IPS DF 6.9 (cell line): ENCODE measurements at regions not wholly inside any gene's neighbourhood (a gene's known extent, or its start where the extent isn't known, plus 50 kb on each side); places are given as distances from the start of the nearest gene placed in this dataset.
"Not testable (repeated sequence)": the region's sequence is repeated elsewhere in the genome, so short reads cannot be mapped to it uniquely, and the experiment has no call there.

Experiments
- DNase-seq: peaks from one replicate; pipeline ENCODE4 v3.0.0-alpha.2; 2013; ENCODE audit warnings: low read depth, low spot score
- H3K27ac ChIP-seq: one replicate; pipeline ENCODE4 v1.5.1; 2013; ENCODE audit warnings: low read length, control low read depth
- H3K27me3 ChIP-seq: 2 replicates; pipeline ENCODE4 v1.6.1; 2013; ENCODE audit warnings: mild to moderate bottlenecking, low read length; ENCODE audit not compliant: control insufficient read depth, insufficient read depth
- H3K36me3 ChIP-seq: 2 replicates; pipeline ENCODE4 v1.6.1; 2013; ENCODE audit warnings: low read length; ENCODE audit not compliant: control insufficient read depth, insufficient read depth
- H3K4me1 ChIP-seq: 2 replicates; pipeline ENCODE4 v1.6.1; 2013; ENCODE audit warnings: low read length; ENCODE audit not compliant: control insufficient read depth, insufficient read depth
- H3K4me3 ChIP-seq: 2 replicates; pipeline ENCODE4 v1.5.1; 2013; ENCODE audit warnings: mild to moderate bottlenecking, low read length
- H3K9me3 ChIP-seq: 2 replicates; pipeline ENCODE4 v1.6.1; 2013; ENCODE audit warnings: low read length, inconsistent platforms; ENCODE audit not compliant: control insufficient read depth, insufficient read depth
- WGBS: extraction: QIAGEN DNeasy Blood & Tissue Kit; methylation state at CpG from one replicate; pipeline ENCODE4 v1.1.7; 2013; ENCODE audit warnings: mixed read lengths, missing lambda C conversion rate; ENCODE audit not compliant: insufficient read length, insufficient coverage; 5-methylcytosine and 5-hydroxymethylcytosine counted together

- no peak overlapping the region for H3K27ac ChIP-seq
- no CpG with 5 or more reads among the region's 1 CpG for WGBS
Measured at GRCh38 chr11:96474263-96474662, 84.5 kb downstream of the JRKL start.

GRCh38 chr11:96481204-96481603 is 91.4 kb downstream of the JRKL start:
- Histone ChIP-seq H3K36me3 (no peaks in the 10 kb centered on the region), H3K4me3 (no peak overlapping the region), H3K27ac (no peak overlapping the region), H3K9me3 (no peaks in the 10 kb centered on the region), H3K4me1 (no peaks in the 10 kb centered on the region), H3K27me3 (no peaks in the 10 kb centered on the region)
- no CpG with 5 or more reads among the region's 1 CpG for WGBS
- no peak for DNase-seq

More at GRCh38 chr11:96474263-96474662, 84.5 kb downstream of the JRKL start:
- Histone ChIP-seq H3K9me3 (no peaks in the 10 kb centered on the region), H3K4me1 (no peaks in the 10 kb centered on the region), H3K4me3 (no peak overlapping the region), H3K36me3 (no peaks in the 10 kb centered on the region), H3K27me3 (no peaks in the 10 kb centered on the region)
- no peak for DNase-seq

- Histone ChIP-seq H3K27me3 (no peaks in the 10 kb centered on the region), H3K4me3 (no peak overlapping the region), H3K4me1 (no peaks in the 10 kb centered on the region), H3K36me3 (no peaks in the 10 kb centered on the region), H3K9me3 (no peaks in the 10 kb centered on the region), H3K27ac (no peak overlapping the region)
- no peak for DNase-seq
- whole genome bisulfite sequencing, result no CpG with 5 or more reads among the region's 1 CpG
Measured at GRCh38 chr11:96481771-96482170, 92.0 kb downstream of the JRKL start.

- WGBS, result no CpG with 5 or more reads among the region's 2 CpGs
- no peaks in the 10 kb centered on the region for H3K36me3 ChIP-seq
- no peaks in the 10 kb centered on the region for H3K27me3 ChIP-seq
- H3K4me1 ChIP-seq, result no peaks in the 10 kb centered on the region
- no peak overlapping the region for H3K4me3 ChIP-seq
- H3K9me3 ChIP-seq, result no peaks in the 10 kb centered on the region
- no peak for DNase-seq
- no peak overlapping the region for H3K27ac ChIP-seq
Measured at GRCh38 chr11:96482193-96482592, 92.4 kb downstream of the JRKL start.

- no peak for DNase-seq
- Histone ChIP-seq H3K36me3 (no peaks in the 10 kb centered on the region), H3K4me3 (no peak overlapping the region)
Measured at GRCh38 chr11:96483374-96483955, 93.7 kb downstream of the JRKL start.

GRCh38 chr11:96484361-96484760 is 94.5 kb downstream of the JRKL start:
- Histone ChIP-seq H3K4me1 (no peaks in the 10 kb centered on the region), H3K27ac (no peak overlapping the region), H3K9me3 (no peaks in the 10 kb centered on the region), H3K27me3 (no peaks in the 10 kb centered on the region), H3K36me3 (no peaks in the 10 kb centered on the region), H3K4me3 (no peak overlapping the region)
- DNase-seq, result no peak

More at GRCh38 chr11:96483374-96483955, 93.7 kb downstream of the JRKL start:
- no peaks in the 10 kb centered on the region for H3K9me3 ChIP-seq
- H3K27me3 ChIP-seq, result no peaks in the 10 kb centered on the region
- H3K4me1 ChIP-seq, result no peaks in the 10 kb centered on the region
- no peak overlapping the region for H3K27ac ChIP-seq

- no CpG with 5 or more reads among the region's 13 CpGs for WGBS
- no peaks in the 10 kb centered on the region for H3K9me3 ChIP-seq
- DNase-seq, result no peak
- no peaks in the 10 kb centered on the region for H3K27me3 ChIP-seq
- H3K4me3 ChIP-seq, result no peak overlapping the region
- no peaks in the 10 kb centered on the region for H3K36me3 ChIP-seq
- H3K27ac ChIP-seq, result no peak overlapping the region
- no peaks in the 10 kb centered on the region for H3K4me1 ChIP-seq
Measured at GRCh38 chr11:96486890-96487611, 97.2 kb downstream of the JRKL start.

GRCh38 chr11:96488911-96489310 is 99.1 kb downstream of the JRKL start:
- H3K4me3 ChIP-seq, H3K9me3 ChIP-seq, H3K36me3 ChIP-seq, DNase-seq, H3K4me1 ChIP-seq, H3K27me3 ChIP-seq, H3K27ac ChIP-seq: not testable (repeated sequence)
- WGBS, result no CpG with 5 or more reads among the region's 3 CpGs

GRCh38 chr11:96500440-96500839 is 110.6 kb downstream of the JRKL start:
- Histone ChIP-seq H3K27ac (no peak overlapping the region), H3K4me1 (no peaks in the 10 kb centered on the region; the same call in 1 of the 2 replicates), H3K27me3 (no peaks in the 10 kb centered on the region), H3K4me3 (no peak overlapping the region), H3K9me3 (no peaks in the 10 kb centered on the region), H3K36me3 (no peaks in the 10 kb centered on the region; the same call in 1 of the 2 replicates)
- no CpG with 5 or more reads among the region's 3 CpGs for WGBS
- DNase-seq, result no peak

- Histone ChIP-seq H3K27ac (no peak overlapping the region), H3K4me3 (no peak overlapping the region), H3K36me3 (no peaks in the 10 kb centered on the region), H3K9me3 (no peaks in the 10 kb centered on the region), H3K27me3 (no peaks in the 10 kb centered on the region), H3K4me1 (no peaks in the 10 kb centered on the region)
- no CpG with 5 or more reads among the region's 1 CpG for WGBS
- DNase-seq, result no peak
Measured at GRCh38 chr11:96506041-96506440, 116.2 kb downstream of the JRKL start.

GRCh38 chr11:96506953-96507354 is 117.1 kb downstream of the JRKL start:
- Histone ChIP-seq H3K4me1 (no peaks in the 10 kb centered on the region), H3K4me3 (no peak overlapping the region), H3K27ac (no peak overlapping the region), H3K27me3 (no peaks in the 10 kb centered on the region), H3K9me3 (no peaks in the 10 kb centered on the region), H3K36me3 (no peaks in the 10 kb centered on the region)
- WGBS, result no CpG with 5 or more reads among the region's 8 CpGs
- no peak for DNase-seq
